ENCODE measurements at regions not wholly inside any gene's neighbourhood (a gene's known extent, or its start where the extent isn't known, plus 50 kb on each side); places are given as distances from the start of the nearest gene placed in this dataset.

- ATAC-seq (ENCODE audit: insufficient read depth, low read depth) (peak; percentile 21), DNase-seq (no peak)
- Histone ChIP-seq H3K4me1 (ENCODE audit: insufficient read depth, low read length) (peaks cover 68% of the 10 kb centered on the region), H3K36me3 (ENCODE audit: insufficient read depth, low read length) (peaks cover 25% of the 10 kb centered on the region), H4K20me1 (ENCODE audit: insufficient read depth, low read length) (peaks cover 55% of the 10 kb centered on the region), H3K9ac (ENCODE audit: low read depth, low read length) (peak overlapping the region; percentile 97), H3K4me3 (ENCODE audit: low read depth in 1 of 2, low read length in 2 of 2) (peak overlapping the region; percentile 61 to 100; a peak in 3 of 4 replicates), H3K9me3 (ENCODE audit: insufficient read depth, low read length, severe bottlenecking) (no peaks in the 10 kb centered on the region), H3K4me2 (ENCODE audit: insufficient read depth, low read length) (peak overlapping the region; percentile 75), H3K27ac (ENCODE audit: low read length) (peak overlapping the region; percentile 91), H2AFZ (ENCODE audit: low read depth, low read length) (no peak overlapping the region), H3K79me2 (ENCODE audit: insufficient read depth, low read length) (peaks cover 77% of the 10 kb centered on the region), H3K27me3 (ENCODE audit: insufficient read depth, low read length, poor library complexity) (no peaks in the 10 kb centered on the region)
- TF ChIP-seq CTCF (IDR thresholded peaks at IDR 0.05; ENCODE audit: borderline replicate concordance, extremely low read depth, low read length, poor library complexity, severe bottlenecking) (no peak), EZH2 (IDR thresholded peaks at IDR 0.05; ENCODE audit: borderline replicate concordance, low read depth, low read length, severe bottlenecking) (no peak)
Measured at GRCh38 chr16:85557083-85557970, 55.8 kb upstream of the GSE1 start.

DNA sequence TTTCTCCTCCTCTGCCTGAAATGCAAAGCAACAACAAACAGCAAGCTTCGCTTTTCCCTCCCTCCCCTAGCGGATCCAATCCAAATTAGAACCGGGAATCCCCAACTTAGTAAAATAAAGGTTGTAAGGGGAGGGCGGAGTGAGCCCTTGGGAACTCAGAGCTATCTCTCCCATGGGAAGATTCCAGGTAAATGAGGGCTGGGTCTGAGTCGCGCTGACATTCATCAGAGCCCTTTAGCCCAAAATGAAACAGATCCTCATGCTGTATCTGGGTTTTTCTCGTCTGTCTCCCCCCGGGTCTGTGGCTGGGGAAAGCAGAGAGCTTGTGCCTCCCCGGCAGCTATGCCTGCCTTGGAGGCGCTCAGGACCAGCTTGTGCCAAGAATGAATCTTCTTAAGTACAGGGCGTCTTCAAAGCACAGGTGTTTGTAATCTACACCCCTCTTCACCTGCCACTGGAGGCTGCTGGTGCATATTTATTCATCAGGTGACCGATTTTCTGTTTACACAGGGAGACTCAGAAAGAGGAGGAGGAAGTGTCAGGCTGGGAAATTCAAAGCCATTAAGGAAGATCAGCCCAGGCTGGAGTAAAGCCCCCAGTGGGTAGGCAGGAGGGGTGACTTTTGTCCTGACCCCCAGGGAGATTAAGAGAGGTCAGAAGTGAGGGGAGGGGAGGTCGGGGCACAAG is 55.0 kb upstream of the GSE1 start:
- H3K9ac ChIP-seq (ENCODE audit: low read depth, low read length), result peak overlapping the region; percentile 97
- peak overlapping the region in 1 of 2 experiments; percentile 61; a peak in 3 of 4 replicates for H3K4me3 ChIP-seq (ENCODE audit: low read depth in 1 of 2, low read length in 2 of 2)
- peaks cover 63% of the 10 kb centered on the region for H4K20me1 ChIP-seq (ENCODE audit: insufficient read depth, low read length)
- H3K36me3 ChIP-seq (ENCODE audit: insufficient read depth, low read length), result peaks cover 25% of the 10 kb centered on the region
- peak overlapping the region; percentile 91 for H3K27ac ChIP-seq (ENCODE audit: low read length)
- ATAC-seq (ENCODE audit: insufficient read depth, low read depth), result no peak
- no peak for DNase-seq
- H3K79me2 ChIP-seq (ENCODE audit: insufficient read depth, low read length), result peaks cover 85% of the 10 kb centered on the region
- TF ChIP-seq EZH2 (IDR thresholded peaks at IDR 0.05; ENCODE audit: borderline replicate concordance, low read depth, low read length, severe bottlenecking) (no peak), CTCF (IDR thresholded peaks at IDR 0.05; ENCODE audit: borderline replicate concordance, extremely low read depth, low read length, poor library complexity, severe bottlenecking) (no peak)
- H2AFZ ChIP-seq (ENCODE audit: low read depth, low read length), result no peak overlapping the region
- peaks cover 61% of the 10 kb centered on the region for H3K4me1 ChIP-seq (ENCODE audit: insufficient read depth, low read length)
- H3K9me3 ChIP-seq (ENCODE audit: insufficient read depth, low read length, severe bottlenecking), result no peaks in the 10 kb centered on the region
- no peaks in the 10 kb centered on the region for H3K27me3 ChIP-seq (ENCODE audit: insufficient read depth, low read length, poor library complexity)
- H3K4me2 ChIP-seq (ENCODE audit: insufficient read depth, low read length), result peak overlapping the region; percentile 75

GRCh38 chr16:85560932-85561247 is 52.2 kb upstream of the GSE1 start:
- Histone ChIP-seq H3K36me3 (ENCODE audit: insufficient read depth, low read length) (peaks cover 37% of the 10 kb centered on the region), H3K4me3 (ENCODE audit: low read depth in 1 of 2, low read length in 2 of 2) (no peak overlapping the region), H4K20me1 (ENCODE audit: insufficient read depth, low read length) (peaks cover 88% of the 10 kb centered on the region), H3K27ac (ENCODE audit: low read length) (no peak overlapping the region), H3K79me2 (ENCODE audit: insufficient read depth, low read length) (peaks cover 99% of the 10 kb centered on the region), H3K9me3 (ENCODE audit: insufficient read depth, low read length, severe bottlenecking) (no peaks in the 10 kb centered on the region), H3K27me3 (ENCODE audit: insufficient read depth, low read length, poor library complexity) (no peaks in the 10 kb centered on the region), H3K4me1 (ENCODE audit: insufficient read depth, low read length) (peaks cover 53% of the 10 kb centered on the region), H3K9ac (ENCODE audit: low read depth, low read length) (no peak overlapping the region), H3K4me2 (ENCODE audit: insufficient read depth, low read length) (peak overlapping the region; percentile 75; the same call in 1 of the 2 replicates), H2AFZ (ENCODE audit: low read depth, low read length) (no peak overlapping the region)
- no peak for TF ChIP-seq EZH2 (IDR thresholded peaks at IDR 0.05; ENCODE audit: borderline replicate concordance, low read depth, low read length, severe bottlenecking)
- no peak for TF ChIP-seq CTCF (IDR thresholded peaks at IDR 0.05; ENCODE audit: borderline replicate concordance, extremely low read depth, low read length, poor library complexity, severe bottlenecking)
- ATAC-seq (ENCODE audit: insufficient read depth, low read depth) (no peak), DNase-seq (no peak)
